Stimulated activated CD8-positive, alpha-beta memory T cell treated with anti-CD3 and anti-CD28 coated beads, Interleukin-7, amount 100 ng/mL, for 24 hours (primary cell): ENCODE measurements at regions not wholly inside any gene's neighbourhood (a gene's known extent, or its start where the extent isn't known, plus 50 kb on each side); places are given as distances from the start of the nearest gene placed in this dataset.
"Not testable (repeated sequence)": the region's sequence is repeated elsewhere in the genome, so short reads cannot be mapped to it uniquely, and the experiment has no call there.

Experiments
- DNase-seq: peaks from one replicate; pipeline ENCODE4 v3.0.0-alpha.2; 2020; ENCODE audit warnings: low read depth

GRCh38 chr2:238521002-238521401 lies 94.3 kb downstream of the ASB1 start:
- DNase-seq: no peak

- no peak for DNase-seq
Measured at GRCh38 chr2:238521870-238522269, 95.1 kb downstream of the ASB1 start.

GRCh38 chr2:238523158-238524110 lies 96.7 kb downstream of the ASB1 start:
- DNase-seq: no peak

- no peak for DNase-seq
Measured at GRCh38 chr2:238524426-238524983, 97.8 kb downstream of the ASB1 start.

GRCh38 chr2:238525990-238526389 lies 99.3 kb downstream of the ASB1 start:
- no peak for DNase-seq

- no peak for DNase-seq
Measured at GRCh38 chr2:238527565-238527964, 100.8 kb downstream of the ASB1 start.

- DNase-seq: no peak
Measured at GRCh38 chr2:238528953-238529781, 102.4 kb downstream of the ASB1 start.

- DNase-seq: not testable (repeated sequence)
Measured at GRCh38 chr2:238531017-238531645, 104.4 kb downstream of the ASB1 start.

GRCh38 chr2:238543732-238544131 lies 117.0 kb downstream of the ASB1 start:
- not testable (repeated sequence) for DNase-seq

GRCh38 chr2:238548902-238549462 lies 122.3 kb downstream of the ASB1 start:
- DNase-seq: no peak

GRCh38 chr2:238549866-238550265 lies 123.1 kb downstream of the ASB1 start:
- no peak for DNase-seq

GRCh38 chr2:238551091-238551490 lies 124.4 kb downstream of the ASB1 start:
- DNase-seq: no peak

GRCh38 chr2:238552226-238552625 lies 125.5 kb downstream of the ASB1 start:
- no peak for DNase-seq

- no peak for DNase-seq
Measured at GRCh38 chr2:238553159-238553558, 126.4 kb downstream of the ASB1 start.

GRCh38 chr2:238554468-238555315 lies 128.0 kb downstream of the ASB1 start:
- no peak for DNase-seq

- DNase-seq: no peak
Measured at GRCh38 chr2:238555786-238556542, 129.2 kb downstream of the ASB1 start.

GRCh38 chr2:238557431-238557830 lies 130.7 kb downstream of the ASB1 start:
- DNase-seq: no peak

- DNase-seq: no peak
Measured at GRCh38 chr2:238557936-238558335, 131.2 kb downstream of the ASB1 start.

GRCh38 chr2:238558456-238559099 lies 131.9 kb downstream of the ASB1 start:
- DNase-seq: no peak

GRCh38 chr2:238560234-238560633 lies 133.5 kb downstream of the ASB1 start:
- DNase-seq: no peak
